Large intestine (tissue), 3 donors: ENCODE measurements at regions not wholly inside any gene's neighbourhood (a gene's known extent, or its start where the extent isn't known, plus 50 kb on each side); places are given as distances from the start of the nearest gene placed in this dataset.

Experiments
- DNase-seq, 2 donors: peaks; one replicate each; pipeline versions ENCODE4 v3.0.0 to v3.0.0-alpha.2; 2013
- H3K27ac ChIP-seq: one replicate; pipeline ENCODE4 v1.5.1; 2013; ENCODE audit warnings: low read length
- H3K27me3 ChIP-seq: 2 replicates; pipeline ENCODE4 v1.6.1; 2013; ENCODE audit warnings: low read length; ENCODE audit not compliant: control insufficient read depth, insufficient read depth
- H3K36me3 ChIP-seq: 2 replicates; pipeline ENCODE4 v1.6.1; 2013; ENCODE audit warnings: low read length; ENCODE audit not compliant: control insufficient read depth, insufficient read depth
- H3K4me1 ChIP-seq: one replicate; pipeline ENCODE4 v1.6.1; 2013; ENCODE audit warnings: low read length; ENCODE audit not compliant: control insufficient read depth, insufficient read depth
- H3K4me3 ChIP-seq: one replicate; pipeline ENCODE4 v1.5.1; 2013; ENCODE audit warnings: low read length
- H3K9me3 ChIP-seq: one replicate; pipeline ENCODE4 v1.6.1; 2013; ENCODE audit warnings: mild to moderate bottlenecking, low read depth, low read length, moderate library complexity; ENCODE audit not compliant: control insufficient read depth
- WGBS: methylation state at CpG from one replicate; pipeline ENCODE4 v1.1.5; 2013; ENCODE audit warnings: low lambda C conversion rate; ENCODE audit not compliant: insufficient coverage; 5-methylcytosine and 5-hydroxymethylcytosine counted together

DNA sequence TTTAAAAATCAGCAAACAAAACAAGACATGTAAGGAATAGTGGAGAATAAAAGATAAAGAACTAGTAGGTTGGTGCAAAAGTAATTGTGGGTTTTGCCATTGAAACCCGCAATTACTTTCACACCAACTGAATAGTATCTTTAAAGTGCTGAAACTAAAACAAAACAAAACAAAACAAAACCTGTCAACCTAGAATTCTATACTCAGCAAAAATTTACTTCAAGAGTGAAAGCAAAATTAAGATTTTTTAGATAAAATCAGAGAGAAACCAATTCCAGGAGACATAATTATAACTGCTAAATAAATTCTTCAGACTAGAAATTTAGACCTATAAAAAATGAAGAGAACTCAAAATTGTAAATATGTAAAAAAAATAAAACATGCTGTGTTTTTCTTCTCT is 114.0 kb upstream of the TSPAN2 start:
- DNase-seq: no peak
- H3K27ac ChIP-seq: no peak overlapping the region
- no peaks in the 10 kb centered on the region for H3K36me3 ChIP-seq
- WGBS: 100% methylated on average over 1 of the region's 1 CpG
- H3K4me1 ChIP-seq: no peaks in the 10 kb centered on the region
- no peak overlapping the region for H3K4me3 ChIP-seq
- peaks cover 3% of the 10 kb centered on the region for H3K9me3 ChIP-seq
- H3K27me3 ChIP-seq: no peaks in the 10 kb centered on the region

DNA sequence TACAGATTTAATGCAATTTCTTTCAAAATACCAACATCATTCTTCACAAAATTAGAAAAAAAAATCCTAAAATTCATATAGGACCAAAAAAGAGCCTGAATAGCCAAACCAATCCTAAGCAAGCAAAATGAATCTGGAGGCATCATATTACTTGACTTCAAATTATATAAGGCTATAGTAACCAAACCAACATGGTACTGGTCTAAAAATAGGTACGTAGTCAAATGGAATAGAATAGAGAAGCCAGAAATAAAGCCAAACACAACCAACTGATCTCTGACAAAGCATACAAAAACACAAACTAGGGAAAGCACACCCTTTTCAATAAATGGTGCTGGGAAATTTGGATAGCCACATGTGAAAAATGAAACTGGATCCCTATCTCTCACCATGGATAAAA is 112.3 kb upstream of the TSPAN2 start:
- DNase-seq: no peak
- no CpG with 5 or more reads among the region's 1 CpG for WGBS
- no peaks in the 10 kb centered on the region for H3K36me3 ChIP-seq
- no peak overlapping the region for H3K4me3 ChIP-seq
- H3K27me3 ChIP-seq: no peaks in the 10 kb centered on the region
- peaks cover 3% of the 10 kb centered on the region for H3K9me3 ChIP-seq
- H3K27ac ChIP-seq: no peak overlapping the region
- no peaks in the 10 kb centered on the region for H3K4me1 ChIP-seq

DNA sequence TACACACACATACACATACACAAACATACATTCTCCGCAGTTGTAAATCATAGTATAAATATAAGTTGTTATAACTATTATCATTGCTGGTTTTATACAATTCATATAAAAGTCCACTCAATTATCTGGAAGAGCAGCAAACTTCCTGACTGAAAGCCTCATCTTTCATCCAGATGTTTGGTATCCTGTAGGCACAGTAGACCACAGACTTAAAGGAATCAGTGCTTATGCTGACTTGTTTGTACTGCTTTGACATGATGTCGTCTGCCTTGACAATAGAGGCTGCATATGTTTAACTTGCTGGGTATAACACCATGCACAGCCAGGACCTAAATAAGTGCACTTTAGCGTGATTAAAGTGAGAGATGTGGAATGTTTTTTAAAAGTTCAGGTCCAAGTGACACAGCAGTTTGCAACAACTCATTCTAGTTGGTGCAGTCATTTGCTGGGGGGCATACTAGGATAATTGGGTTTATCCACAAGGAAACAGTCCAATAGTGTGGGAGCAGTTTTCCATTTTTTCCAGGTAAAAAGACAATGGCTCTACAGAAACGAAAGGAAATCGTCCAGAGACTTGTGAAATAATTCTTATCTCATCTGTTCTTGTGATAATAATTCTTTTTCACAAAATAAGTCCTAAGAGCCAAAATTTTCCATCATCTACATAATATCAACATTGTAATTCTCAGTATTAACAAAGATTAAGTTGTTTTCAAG is 110.3 kb upstream of the TSPAN2 start:
- H3K27me3 ChIP-seq: no peaks in the 10 kb centered on the region
- no peaks in the 10 kb centered on the region for H3K36me3 ChIP-seq
- no peak overlapping the region for H3K27ac ChIP-seq
- no peak for DNase-seq
- no CpG with 5 or more reads among the region's 5 CpGs for WGBS
- no peak overlapping the region for H3K4me3 ChIP-seq
- H3K4me1 ChIP-seq: no peaks in the 10 kb centered on the region
- peaks cover 3% of the 10 kb centered on the region for H3K9me3 ChIP-seq

DNA sequence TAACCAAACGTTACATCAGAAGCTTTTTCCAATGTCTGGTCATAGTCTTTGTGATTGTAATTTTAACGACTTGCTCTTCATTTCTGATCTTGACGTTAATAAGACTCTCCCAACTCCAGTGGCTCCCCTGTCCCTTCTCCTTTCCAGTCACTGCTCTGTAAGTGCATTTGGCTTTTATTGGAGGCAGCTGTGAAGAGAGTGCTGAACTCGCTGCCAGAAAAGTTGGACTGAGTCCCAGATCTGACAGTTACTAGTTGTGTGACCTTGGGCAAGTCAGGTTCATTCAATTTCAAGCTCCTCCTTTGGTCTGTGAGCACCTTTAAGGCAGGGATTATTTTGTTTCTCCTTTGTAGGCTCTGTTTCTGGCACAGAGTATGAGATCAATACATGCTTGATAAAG is 109.6 kb upstream of the TSPAN2 start:
- Histone ChIP-seq H3K4me1 (no peaks in the 10 kb centered on the region), H3K27ac (no peak overlapping the region), H3K27me3 (no peaks in the 10 kb centered on the region), H3K4me3 (no peak overlapping the region), H3K9me3 (peaks cover 3% of the 10 kb centered on the region), H3K36me3 (no peaks in the 10 kb centered on the region)
- no peak for DNase-seq
- no CpG with 5 or more reads among the region's 4 CpGs for WGBS

DNA sequence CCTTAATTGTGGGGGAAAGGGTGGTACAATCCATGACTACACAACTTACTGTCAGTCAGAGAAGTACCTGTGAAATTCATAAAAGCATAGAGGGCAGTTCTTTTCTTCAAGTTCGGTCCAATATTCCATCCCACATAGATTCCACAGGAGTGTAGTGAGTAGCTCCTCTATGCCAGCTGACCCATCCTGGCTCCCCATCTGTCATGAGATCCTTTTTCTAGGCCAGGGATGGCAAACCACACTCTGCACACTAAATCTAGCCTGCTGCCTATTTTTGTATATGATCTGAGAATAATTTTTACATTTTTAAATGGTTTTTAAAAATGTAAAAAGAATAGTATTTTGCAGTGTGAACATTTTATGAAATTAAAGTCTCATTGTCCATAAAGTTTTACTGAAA is 107.0 kb upstream of the TSPAN2 start:
- H3K4me1 ChIP-seq: no peaks in the 10 kb centered on the region
- H3K27ac ChIP-seq: no peak overlapping the region
- WGBS: no CpG with 5 or more reads among the region's 1 CpG
- H3K36me3 ChIP-seq: no peaks in the 10 kb centered on the region
- H3K27me3 ChIP-seq: no peaks in the 10 kb centered on the region
- no peak overlapping the region for H3K4me3 ChIP-seq
- DNase-seq: no peak
- no peaks in the 10 kb centered on the region for H3K9me3 ChIP-seq

DNA sequence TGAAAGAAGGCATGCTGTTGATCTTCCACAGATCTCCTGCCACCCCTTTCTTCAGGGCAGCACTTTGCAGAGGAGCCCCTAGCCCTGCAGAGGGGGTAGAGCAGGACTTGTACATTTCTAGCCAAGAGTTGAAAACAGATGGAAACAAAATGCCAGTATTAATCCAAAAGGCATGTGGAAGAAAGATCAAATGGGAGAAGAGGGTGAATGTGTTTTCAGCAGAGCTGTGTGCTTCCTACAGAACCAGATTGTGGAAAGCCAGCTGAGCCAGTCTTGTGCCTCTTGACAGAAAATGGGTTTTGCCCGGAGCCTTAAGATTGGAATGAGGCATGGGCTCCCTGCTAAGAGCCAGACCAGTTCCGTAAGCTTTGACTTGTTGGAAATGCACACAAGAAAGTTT is 105.2 kb upstream of the TSPAN2 start:
- H3K4me3 ChIP-seq: no peak overlapping the region
- DNase-seq: no peak
- no peaks in the 10 kb centered on the region for H3K36me3 ChIP-seq
- H3K4me1 ChIP-seq: no peaks in the 10 kb centered on the region
- no peaks in the 10 kb centered on the region for H3K9me3 ChIP-seq
- no peak overlapping the region for H3K27ac ChIP-seq
- WGBS: no CpG with 5 or more reads among the region's 2 CpGs
- H3K27me3 ChIP-seq: no peaks in the 10 kb centered on the region

DNA sequence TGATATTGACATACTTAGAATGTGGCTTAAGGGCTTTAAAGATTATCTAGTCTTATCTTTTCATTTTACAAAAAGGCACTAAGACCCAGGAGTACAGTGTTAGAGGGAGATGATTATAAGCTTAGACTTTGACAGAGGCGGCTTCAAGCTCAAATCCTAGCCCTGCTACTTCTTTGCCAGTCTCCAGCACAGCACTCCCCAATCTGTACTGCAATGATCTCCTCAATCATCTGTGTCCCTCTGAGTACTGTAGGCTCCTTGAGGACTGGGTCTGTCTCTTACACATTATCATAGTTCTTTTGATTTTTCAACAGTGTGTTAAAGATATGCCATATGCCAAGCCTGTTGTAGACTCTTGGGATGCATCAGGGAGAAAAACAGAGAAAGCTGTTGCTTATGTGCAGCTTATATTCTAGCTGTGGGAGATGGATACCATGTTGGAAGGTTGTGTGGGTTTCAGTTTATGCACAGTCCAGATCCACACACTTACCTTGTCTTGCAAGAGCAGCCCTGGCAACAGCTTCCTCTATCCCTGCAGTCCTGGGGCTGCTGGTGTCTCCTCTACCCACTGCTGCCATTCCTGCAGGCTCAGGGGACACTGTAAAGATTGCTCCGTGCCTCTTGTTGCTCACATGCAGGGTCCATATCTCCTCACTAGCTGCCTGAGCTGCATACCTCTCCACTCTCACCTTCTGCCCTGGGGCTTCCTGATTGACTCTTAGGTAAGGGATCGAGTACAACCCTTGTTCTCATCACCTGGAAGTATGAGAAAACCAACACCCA is 103.9 kb upstream of the TSPAN2 start:
- no peaks in the 10 kb centered on the region for H3K27me3 ChIP-seq
- WGBS: no CpG with 5 or more reads among the region's 3 CpGs
- H3K36me3 ChIP-seq: no peaks in the 10 kb centered on the region
- peaks cover 4% of the 10 kb centered on the region for H3K4me1 ChIP-seq
- H3K4me3 ChIP-seq: no peak overlapping the region
- no peak for DNase-seq
- no peak overlapping the region for H3K27ac ChIP-seq
- no peaks in the 10 kb centered on the region for H3K9me3 ChIP-seq

DNA sequence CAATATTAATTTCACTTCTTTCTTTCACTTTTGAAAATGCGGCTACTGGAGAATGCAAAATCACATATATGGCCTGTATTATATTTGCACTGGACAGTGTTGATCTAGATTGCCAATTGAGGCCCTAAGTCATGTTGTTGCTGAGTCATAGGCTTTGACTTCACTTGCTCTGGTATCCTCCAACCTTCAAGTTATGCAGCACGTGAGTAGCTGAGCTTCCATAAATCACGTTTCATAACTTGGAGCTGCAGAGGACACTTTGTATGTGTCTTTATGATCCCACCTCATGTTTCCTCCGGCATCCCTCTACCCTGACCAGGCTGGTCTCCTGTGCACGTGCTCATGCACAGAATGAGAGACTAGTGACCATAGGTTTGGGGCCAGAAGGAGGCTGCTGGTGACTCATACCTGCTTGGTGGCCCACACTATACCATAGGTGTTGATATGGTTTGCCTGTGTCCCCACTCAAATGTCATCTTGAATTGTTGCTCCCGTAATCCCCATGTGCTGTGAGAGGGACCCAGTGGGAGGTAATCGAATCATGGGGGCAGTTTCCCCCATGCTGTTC is 103.0 kb upstream of the TSPAN2 start:
- WGBS: no CpG with 5 or more reads among the region's 7 CpGs
- Histone ChIP-seq H3K27ac (no peak overlapping the region), H3K9me3 (no peaks in the 10 kb centered on the region), H3K4me3 (no peak overlapping the region), H3K27me3 (no peaks in the 10 kb centered on the region), H3K36me3 (no peaks in the 10 kb centered on the region), H3K4me1 (peaks cover 4% of the 10 kb centered on the region)
- DNase-seq: no peak

DNA sequence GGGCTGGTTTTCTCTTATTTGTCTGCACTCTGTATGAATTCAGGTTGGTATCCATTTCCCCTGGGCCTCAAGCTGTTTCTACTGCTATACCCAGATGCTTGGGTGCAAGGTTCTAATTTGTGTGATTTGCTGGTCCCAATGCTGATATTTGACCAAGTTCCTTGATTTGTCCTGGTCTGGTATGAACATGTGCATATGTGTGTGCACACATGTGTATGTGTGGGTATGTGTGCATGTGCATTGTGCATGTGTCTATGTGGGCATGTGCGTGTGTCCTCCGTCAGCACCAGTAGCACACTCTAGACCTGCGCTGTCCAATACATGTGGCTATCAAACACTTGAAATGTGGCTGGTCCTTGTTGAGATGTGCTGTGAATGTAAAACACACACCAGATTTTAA is 102.4 kb upstream of the TSPAN2 start:
- no peak for DNase-seq
- no peaks in the 10 kb centered on the region for H3K36me3 ChIP-seq
- no peak overlapping the region for H3K27ac ChIP-seq
- H3K4me3 ChIP-seq: no peak overlapping the region
- H3K9me3 ChIP-seq: no peaks in the 10 kb centered on the region
- H3K27me3 ChIP-seq: no peaks in the 10 kb centered on the region
- H3K4me1 ChIP-seq: peaks cover 4% of the 10 kb centered on the region
- no CpG with 5 or more reads among the region's 3 CpGs for WGBS

DNA sequence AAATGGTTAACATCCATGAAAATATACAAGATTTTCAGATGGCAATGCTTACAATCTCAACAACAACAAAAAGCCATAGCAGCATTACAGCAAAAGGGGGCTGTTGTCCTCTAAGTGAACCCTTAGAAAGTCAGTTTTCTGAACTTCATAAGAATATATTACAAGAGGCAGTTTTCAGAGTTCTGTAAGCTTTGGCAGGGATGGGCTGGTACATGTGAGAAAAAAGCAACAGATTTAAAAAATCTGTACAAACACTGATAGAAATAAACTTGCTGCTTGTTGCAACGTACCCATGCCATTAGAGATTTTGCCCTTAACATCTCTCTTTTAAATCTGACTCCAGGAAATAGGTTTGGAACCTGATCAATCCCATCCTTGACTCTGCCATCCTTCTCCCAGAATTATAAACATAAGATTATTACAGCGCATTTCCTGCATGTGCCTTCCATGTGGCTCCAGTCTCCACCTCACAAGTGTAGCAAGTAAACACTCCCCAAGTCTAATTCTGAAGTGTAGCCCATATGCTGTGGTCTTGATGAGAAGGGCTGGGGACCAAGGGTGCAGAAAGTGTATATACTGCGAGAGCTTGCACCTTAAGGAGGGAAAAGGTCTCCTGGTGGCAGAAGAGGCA is 101.4 kb upstream of the TSPAN2 start:
- 80% methylated on average over 1 of the region's 3 CpGs for WGBS
- Histone ChIP-seq H3K9me3 (no peaks in the 10 kb centered on the region), H3K27ac (no peak overlapping the region), H3K4me3 (no peak overlapping the region), H3K4me1 (peaks cover 4% of the 10 kb centered on the region), H3K27me3 (no peaks in the 10 kb centered on the region), H3K36me3 (no peaks in the 10 kb centered on the region)
- DNase-seq: no peak
